NCI-H2107 treated with DMSO at 0.1 percent for 48 hours (cell line): ENCODE measurements at regions not wholly inside any gene's neighbourhood (a gene's known extent, or its start where the extent isn't known, plus 50 kb on each side); places are given as distances from the start of the nearest gene placed in this dataset.

ENCODE experiments used
- DNase-seq: peaks from one replicate; lab custom pipeline; 2025; ENCODE audit not compliant: unreplicated experiment; lab: John Stamatoyannopoulos, UW

GRCh38 chr2:60104514-60105505, 448.6 kb downstream of the BCL11A start:
- DNase-seq, result no peak

GRCh38 chr2:60100034-60100433, 453.4 kb downstream of the BCL11A start:
- no peak for DNase-seq

GRCh38 chr2:60098996-60099395, 454.5 kb downstream of the BCL11A start:
- DNase-seq, result peak; percentile 59

- DNase-seq, result no peak
These were observed 456.2 kb downstream of the BCL11A start for GRCh38 chr2:60097298-60097697.

DNA sequence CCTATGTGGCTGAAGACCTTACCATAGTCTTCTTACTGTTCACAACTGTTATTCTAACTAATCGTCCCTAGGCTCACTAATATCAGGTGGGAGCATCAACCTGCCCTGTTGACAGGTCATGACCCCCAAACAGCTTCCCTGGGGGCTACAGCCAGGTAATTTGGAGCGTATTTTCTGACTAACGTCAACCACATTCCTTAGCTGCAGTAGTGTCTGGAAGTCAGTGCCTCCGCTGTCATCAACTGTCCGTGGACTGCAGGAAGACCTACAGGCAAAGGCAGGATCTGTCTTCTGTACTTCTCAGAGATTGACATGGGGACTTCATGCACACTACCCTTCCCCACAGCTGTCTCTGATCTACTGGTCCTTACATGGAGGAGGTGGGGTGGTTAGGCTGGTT, 456.9 kb downstream of the BCL11A start:
- DNase-seq, result no peak

DNA sequence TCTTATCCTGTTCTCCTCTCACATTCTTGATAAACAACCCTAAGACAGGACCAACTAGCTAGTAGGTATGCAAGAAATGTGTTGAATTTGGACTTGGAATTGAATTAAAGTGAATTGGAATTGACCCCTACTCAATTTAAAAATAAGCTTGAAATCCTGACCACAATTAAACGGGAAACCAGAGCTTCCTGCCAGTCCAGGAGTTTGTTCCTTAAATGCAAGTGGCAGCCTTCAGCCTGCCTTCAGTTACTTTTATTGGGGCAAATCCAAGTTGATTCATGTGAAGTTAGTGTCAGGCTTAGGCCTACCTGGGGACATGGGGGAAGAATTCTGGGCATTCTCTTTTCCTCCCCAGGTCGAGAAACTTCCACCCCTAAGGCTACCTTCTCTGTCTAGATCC, 457.6 kb downstream of the BCL11A start:
- no peak for DNase-seq

- DNase-seq, result no peak
These were observed 458.1 kb downstream of the BCL11A start for GRCh38 chr2:60095202-60095815.

DNA sequence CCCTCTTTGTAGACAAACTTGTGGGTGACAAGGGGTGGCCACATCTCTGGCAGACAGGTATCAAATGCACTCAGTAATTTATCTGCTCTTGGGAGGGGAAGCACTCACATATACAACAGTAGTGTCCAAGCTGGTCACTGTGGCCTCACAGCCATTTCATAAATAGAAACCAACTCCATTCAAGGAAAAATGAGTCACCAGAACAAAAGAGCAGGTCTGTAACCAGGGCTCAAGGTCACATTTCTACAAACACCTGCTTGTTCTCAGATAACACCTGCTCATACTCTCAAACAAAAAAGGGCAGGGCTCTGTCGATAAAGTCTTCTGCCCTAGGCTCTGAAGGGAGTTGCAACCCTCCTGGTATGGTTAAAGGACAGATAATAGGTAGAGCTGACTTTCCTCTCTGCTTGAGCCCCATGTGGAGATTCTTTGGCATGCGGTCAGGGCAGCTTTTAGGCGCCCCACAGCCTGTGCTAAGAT, 459.0 kb downstream of the BCL11A start:
- peak; percentile 39 for DNase-seq

- DNase-seq, result no peak
These were observed 460.7 kb downstream of the BCL11A start for GRCh38 chr2:60092781-60093180.

DNA sequence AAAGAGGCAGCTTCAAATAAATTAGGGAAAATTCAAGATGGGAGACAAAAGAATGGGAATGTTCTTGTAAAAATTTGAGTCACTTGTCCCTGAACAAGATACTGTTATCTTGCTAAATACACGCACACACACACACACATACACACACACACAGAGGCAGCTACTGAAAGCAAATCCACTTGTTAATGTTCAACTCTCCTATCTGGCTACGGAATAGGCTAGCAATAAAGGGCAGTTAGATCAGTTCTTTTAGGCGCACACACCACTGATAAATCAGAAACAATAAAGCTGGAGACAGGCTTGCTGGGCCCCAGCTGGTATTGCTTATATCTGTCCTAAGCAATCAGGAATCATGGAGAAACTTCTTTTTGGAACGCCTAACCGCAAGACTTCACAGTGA, 461.6 kb downstream of the BCL11A start:
- no peak for DNase-seq

- DNase-seq, result no peak
These were observed 462.2 kb downstream of the BCL11A start for GRCh38 chr2:60091266-60091665.

GRCh38 chr2:60079562-60079961, 473.9 kb downstream of the BCL11A start:
- no peak for DNase-seq

DNA sequence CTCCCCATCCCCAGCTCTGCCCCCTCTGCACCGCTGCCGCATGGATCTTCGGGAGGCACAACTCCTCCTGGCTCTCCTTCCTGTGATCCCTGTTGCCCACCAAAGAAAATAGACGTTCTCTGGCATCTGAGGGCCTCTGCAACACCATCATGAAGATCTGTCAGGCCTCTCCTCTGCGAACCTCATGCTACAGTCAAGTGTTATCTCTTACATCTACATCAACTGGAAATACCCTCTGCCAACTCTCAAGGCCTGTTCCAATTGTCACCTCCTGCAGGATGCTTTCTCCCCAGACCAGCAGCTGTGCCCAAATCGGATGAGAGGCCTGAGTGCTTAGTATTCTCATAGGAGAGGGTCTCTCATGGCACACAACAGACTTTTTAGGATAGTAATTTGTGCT, 478.4 kb downstream of the BCL11A start:
- no peak for DNase-seq

DNA sequence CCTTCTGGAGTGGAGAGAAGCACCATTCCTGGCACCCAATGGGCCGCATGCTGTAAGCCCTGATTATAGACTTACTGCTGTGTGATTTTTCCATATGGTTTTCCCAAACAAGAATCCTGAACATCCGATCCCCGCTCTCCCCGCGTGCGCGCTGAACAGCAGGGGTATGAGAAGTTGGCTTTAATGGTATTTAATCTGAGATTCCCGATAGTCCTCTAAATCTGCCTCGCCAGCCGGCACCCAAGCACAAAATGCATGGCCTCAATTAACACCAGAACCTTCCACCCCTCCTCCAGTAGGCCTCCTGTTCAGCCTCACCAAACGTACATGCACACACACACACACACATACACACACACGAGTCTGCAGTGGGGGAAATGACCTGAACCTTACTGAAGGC, 480.3 kb downstream of the BCL11A start:
- DNase-seq, result no peak

GRCh38 chr2:60072609-60073008, 480.8 kb downstream of the BCL11A start:
- DNase-seq, result no peak

DNA sequence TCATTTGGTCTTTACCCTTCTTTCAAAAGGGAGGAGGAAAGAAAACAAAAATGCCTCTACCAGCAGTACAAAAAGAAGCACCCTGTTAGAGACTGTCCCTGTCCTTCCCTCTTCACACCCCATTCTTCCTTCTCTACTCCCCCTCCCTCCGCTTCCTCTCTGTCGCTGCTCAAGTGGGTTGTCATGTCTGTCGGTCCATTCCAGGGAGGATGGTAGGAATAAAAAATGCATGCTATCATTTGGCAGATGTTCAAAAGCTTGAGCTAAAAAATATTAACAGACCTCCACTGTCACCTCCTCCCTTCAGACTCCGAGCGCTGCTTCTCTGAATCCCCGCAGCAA, 482.0 kb downstream of the BCL11A start:
- DNase-seq, result no peak

DNA sequence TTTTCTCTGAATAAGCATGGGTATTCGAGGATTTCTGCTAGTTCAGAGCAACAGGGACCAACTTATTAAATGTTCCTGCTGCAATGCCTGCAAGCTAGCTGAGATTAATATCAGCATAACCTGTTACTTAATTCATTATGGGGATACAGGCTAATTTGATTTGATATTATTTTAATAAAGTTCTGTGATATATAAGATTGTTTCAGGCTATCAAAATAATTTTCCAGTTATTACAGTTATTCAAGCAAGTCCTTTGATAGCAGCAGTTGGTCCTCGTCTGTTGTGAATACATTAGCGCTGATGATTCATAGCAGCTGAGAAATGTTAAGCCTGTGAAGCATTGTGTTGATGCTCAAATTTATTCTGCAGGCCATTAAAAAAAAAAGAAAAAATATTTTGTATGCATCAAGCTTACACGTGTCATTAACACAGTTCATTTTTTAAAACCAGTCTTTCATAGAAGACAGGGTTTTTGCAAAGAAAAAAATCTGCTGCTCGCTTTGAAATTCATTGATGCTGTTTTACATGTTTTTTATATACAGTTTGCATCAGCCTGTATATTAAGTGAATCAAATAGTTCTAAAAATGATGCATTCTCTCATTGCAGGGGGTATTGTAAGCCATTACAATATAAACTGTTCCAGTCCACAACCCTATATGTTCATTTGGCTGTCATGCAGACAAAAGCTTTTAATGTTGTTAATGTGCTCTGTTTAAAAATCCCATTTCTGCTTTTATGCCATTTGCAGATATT, 482.5 kb downstream of the BCL11A start:
- DNase-seq, result no peak

GRCh38 chr2:60070196-60070595, 483.3 kb downstream of the BCL11A start:
- DNase-seq, result no peak

DNA sequence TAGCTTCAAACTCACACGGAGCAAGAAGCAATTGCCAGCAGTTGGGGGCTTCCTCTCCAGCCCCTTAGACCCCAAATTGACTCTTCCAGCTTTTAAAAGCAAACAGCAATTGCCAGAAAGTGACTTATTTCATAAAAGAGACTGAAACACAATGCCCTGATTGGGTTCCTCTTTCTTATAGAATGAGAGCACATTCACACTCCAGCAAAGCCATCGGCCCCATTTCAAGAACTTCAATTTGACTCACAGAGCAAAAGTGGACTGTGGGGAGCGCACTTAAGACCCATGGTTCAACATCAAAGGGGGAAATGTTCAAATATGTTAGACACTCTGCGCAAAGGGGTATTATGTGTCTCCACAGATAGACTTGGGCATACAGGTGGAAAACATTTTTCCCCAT, 484.7 kb downstream of the BCL11A start:
- no peak for DNase-seq

- DNase-seq, result no peak
These were observed 486.4 kb downstream of the BCL11A start for GRCh38 chr2:60067006-60067405.

DNA sequence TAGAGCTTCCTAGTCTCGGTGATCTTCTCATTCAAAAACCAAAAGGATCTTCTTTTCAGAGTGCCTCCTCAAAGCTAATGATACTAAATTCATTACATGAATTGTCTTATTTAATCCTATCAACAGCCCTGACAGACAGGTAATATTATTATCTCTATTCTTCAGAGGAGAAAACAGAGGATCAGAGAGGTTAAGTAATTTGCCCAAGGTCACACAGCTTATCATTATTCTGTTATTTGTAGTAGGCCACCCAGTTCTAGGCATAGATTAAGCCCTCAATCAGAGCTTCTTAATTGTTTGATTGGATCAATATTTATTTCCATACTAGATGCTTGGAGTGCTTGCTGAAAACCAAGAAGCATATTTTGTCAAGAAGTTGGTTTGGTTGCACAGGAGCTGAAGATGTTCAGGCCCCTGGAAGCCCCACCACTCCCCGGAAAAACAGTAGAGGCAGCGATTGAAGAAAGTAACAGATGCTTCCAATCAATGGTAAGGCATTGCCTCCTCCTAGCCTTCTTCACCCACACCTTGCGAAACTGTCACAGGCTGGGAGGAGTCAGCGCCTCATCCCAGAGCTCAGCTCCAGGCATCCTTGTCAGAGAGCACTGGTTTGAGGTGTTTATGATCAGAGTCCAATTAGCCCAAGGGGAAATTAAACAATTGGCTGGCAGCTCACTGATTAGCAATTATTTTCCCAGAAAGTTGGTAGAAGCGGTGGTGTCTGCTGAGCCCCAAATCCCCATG, 487.2 kb downstream of the BCL11A start:
- no peak for DNase-seq
